ENCODE measurements at regions not wholly inside any gene's neighbourhood (a gene's known extent, or its start where the extent isn't known, plus 50 kb on each side); places are given as distances from the start of the nearest gene placed in this dataset.
"Not testable (repeated sequence)": the region's sequence is repeated elsewhere in the genome, so short reads cannot be mapped to it uniquely, and the experiment has no call there.

- DNase-seq: no peak
These were observed 302.5 kb downstream of the BMPER start for GRCh38 chr7:34207810-34208209.

GRCh38 chr7:34208878-34209621, 303.7 kb downstream of the BMPER start:
- H3K27ac ChIP-seq: no peak overlapping the region
- H3K27me3 ChIP-seq: 0 out of 2 replicates have a peak, but pooled peaks cover 2% of the 10 kb centered on the region
- no peak overlapping the region for H3K4me3 ChIP-seq
- H3K4me1 ChIP-seq: no peaks in the 10 kb centered on the region
- H3K9me3 ChIP-seq (replicated peaks): no peaks in the 10 kb centered on the region
- no peak for DNase-seq
- no peaks in the 10 kb centered on the region for H3K36me3 ChIP-seq

More at GRCh38 chr7:34207810-34208209, 302.5 kb downstream of the BMPER start:
- no peaks in the 10 kb centered on the region for H3K4me1 ChIP-seq
- H3K27me3 ChIP-seq: 0 out of 2 replicates have a peak, but pooled peaks cover 2% of the 10 kb centered on the region
- H3K4me3 ChIP-seq: no peak overlapping the region
- no peak overlapping the region for H3K27ac ChIP-seq
- no peaks in the 10 kb centered on the region for H3K36me3 ChIP-seq
- no peaks in the 10 kb centered on the region for H3K9me3 ChIP-seq (replicated peaks)

DNA sequence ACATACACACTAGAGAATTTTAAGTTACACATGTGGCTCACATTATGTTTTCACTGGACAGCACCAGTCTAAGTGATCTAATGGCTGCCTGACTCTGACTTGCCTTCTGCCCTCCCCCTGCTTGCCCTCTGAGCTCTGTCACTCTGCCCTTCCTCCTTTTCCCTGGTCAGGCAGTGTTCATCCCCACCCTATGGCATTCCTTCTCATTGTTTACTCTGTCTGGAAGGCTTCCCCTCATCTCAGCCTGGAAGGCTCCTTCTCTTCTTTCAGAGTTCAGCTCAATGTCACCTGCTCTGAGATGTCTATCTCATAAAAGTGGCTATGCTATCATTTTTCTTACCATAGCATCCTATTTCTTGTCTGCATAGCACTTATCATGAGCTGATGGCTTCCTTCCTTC, 305.7 kb downstream of the BMPER start:
- Histone ChIP-seq H3K27me3 (peaks cover 8% of the 10 kb centered on the region; the same call in 1 of the 2 replicates), H3K9me3 (replicated peaks) (no peaks in the 10 kb centered on the region), H3K27ac (no peak overlapping the region), H3K4me3 (no peak overlapping the region), H3K4me1 (no peaks in the 10 kb centered on the region), H3K36me3 (no peaks in the 10 kb centered on the region)
- no peak for DNase-seq

DNA sequence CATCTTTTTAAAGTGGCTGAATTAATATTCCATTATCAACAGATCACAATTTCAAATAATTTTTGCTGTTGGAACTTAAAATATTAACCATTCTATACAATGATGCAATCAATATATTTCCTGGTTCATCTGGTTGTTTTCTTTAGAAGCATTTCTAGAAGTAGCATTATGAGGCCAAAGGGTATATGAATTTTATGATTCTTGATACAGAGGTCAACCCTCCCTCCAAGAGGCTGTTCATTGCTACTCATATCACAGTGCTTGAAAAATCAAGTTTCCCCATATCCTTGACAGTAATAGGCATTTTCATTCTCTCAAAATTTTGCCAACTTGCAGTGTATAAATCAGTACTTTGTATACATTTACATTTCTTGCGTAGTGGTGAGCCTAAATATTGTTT, 312.6 kb downstream of the BMPER start:
- Histone ChIP-seq H3K4me1 (no peaks in the 10 kb centered on the region), H3K27ac (no peak overlapping the region), H3K4me3 (no peak overlapping the region), H3K27me3 (peaks cover 6% of the 10 kb centered on the region; the same call in 1 of the 2 replicates), H3K36me3 (no peaks in the 10 kb centered on the region), H3K9me3 (replicated peaks) (no peaks in the 10 kb centered on the region)
- DNase-seq: no peak

DNA sequence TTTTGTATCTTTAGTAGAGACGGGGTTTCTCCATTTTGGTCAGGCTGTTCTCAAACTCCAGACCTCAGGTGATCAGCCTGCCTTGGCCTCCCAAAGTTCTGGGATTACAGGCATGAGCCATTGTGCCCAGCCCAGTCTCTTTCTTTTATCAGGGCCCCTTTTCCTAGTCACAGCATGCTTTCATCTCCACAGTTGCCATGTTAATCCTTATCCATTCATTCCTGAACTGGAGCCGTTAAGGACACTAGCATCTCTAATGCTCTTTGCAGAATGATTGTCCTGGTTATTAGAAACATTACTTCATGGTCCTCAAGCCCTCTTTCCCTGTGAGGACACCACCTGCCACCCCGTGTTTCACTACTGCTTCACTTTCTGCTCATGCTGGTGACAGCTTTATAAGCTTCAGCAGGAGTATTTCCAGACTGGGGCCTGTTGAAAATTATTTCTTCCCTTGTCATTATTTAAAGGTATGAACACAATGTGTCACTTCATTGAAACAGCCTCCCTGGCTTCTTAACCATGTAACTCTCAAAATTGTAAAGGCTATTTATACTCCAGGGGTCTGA, 313.9 kb downstream of the BMPER start:
- Histone ChIP-seq H3K36me3 (no peaks in the 10 kb centered on the region), H3K4me1 (no peaks in the 10 kb centered on the region), H3K27ac (no peak overlapping the region), H3K9me3 (replicated peaks) (no peaks in the 10 kb centered on the region), H3K4me3 (no peak overlapping the region), H3K27me3 (peaks cover 9% of the 10 kb centered on the region; the same call in 1 of the 2 replicates)
- DNase-seq: no peak

DNA sequence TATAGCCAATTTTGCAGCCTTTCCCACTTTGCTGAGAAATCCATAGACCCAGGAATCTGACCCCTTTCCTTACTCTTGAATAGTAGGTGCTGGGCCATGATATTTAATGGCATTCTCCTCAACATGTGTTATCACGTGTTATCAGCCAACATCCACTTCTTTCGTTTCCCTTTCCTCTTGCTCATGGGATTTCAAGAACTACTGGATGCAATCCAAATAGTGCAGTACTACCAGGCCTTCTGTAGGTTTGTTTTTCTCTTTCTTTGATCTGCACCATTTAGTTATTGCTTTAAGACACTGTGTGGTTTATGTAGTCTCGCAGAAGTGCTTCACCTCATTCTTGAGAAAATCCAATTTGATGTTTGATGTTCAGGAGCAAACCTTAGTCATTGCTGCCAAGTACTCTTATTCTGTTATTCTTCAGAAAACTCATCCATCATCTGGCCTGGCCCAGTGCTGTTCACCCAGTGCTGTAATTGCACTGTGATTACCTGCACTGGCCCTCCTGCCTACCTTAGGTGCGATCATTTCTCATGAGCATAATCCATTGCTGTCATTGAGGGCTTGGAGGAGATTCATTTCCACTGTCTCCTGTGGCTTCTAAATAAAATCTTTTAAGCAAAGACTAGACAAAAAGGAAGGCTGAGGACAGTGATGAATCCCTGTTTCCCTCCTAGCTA, 315.3 kb downstream of the BMPER start:
- Histone ChIP-seq H3K4me1 (no peaks in the 10 kb centered on the region), H3K27ac (no peak overlapping the region), H3K4me3 (no peak overlapping the region), H3K9me3 (replicated peaks) (no peaks in the 10 kb centered on the region), H3K27me3 (0 out of 2 replicates have a peak, but pooled peaks cover 7% of the 10 kb centered on the region), H3K36me3 (no peaks in the 10 kb centered on the region)
- DNase-seq: no peak

DNA sequence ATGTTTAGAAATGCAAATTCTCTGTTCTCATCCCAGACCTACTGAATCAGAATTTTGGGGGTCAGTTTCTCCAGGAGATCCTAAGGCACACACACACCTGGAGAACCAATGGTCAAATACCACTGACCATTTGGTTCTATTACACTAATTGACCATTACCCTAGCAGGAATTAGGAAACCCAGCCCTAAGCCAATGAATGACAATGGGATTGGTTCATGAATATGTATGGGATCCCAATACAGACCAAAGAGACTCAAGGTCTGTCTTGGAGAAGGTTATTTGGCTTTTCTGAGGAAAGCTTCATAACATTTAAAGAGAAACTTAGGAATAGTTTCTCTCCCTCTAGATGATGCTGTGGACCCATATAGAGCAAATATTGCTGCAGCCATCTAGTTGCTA, 317.0 kb downstream of the BMPER start:
- no peaks in the 10 kb centered on the region for H3K36me3 ChIP-seq
- H3K27me3 ChIP-seq: 0 out of 2 replicates have a peak, but pooled peaks cover 7% of the 10 kb centered on the region
- H3K4me3 ChIP-seq: no peak overlapping the region
- H3K27ac ChIP-seq: no peak overlapping the region
- no peaks in the 10 kb centered on the region for H3K4me1 ChIP-seq
- no peak for DNase-seq
- no peaks in the 10 kb centered on the region for H3K9me3 ChIP-seq (replicated peaks)

GRCh38 chr7:34222722-34223121, 317.4 kb downstream of the BMPER start:
- Histone ChIP-seq H3K27me3 (0 out of 2 replicates have a peak, but pooled peaks cover 7% of the 10 kb centered on the region), H3K36me3 (no peaks in the 10 kb centered on the region), H3K27ac (no peak overlapping the region), H3K4me3 (no peak overlapping the region), H3K9me3 (replicated peaks) (no peaks in the 10 kb centered on the region), H3K4me1 (no peaks in the 10 kb centered on the region)
- no peak for DNase-seq

DNA sequence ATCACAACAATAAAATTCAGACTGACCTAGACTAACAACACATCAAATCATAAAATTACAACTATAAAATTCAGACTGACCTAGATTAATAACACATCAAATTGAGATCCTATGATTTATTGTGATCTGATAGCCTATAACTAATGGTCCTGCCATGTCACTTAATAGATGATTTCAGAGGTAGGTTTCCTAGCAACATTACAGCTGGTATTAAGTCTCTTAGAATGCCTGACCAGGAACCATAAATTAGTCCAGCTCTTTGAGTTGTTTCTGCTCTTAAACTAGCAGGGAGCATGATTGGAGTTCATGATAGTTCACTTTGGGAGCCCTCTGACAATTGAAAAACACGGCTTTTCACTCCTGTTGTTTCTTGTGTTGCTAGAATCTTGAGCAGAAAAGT, 318.9 kb downstream of the BMPER start:
- Histone ChIP-seq H3K36me3 (no peaks in the 10 kb centered on the region), H3K4me1 (no peaks in the 10 kb centered on the region), H3K27me3 (0 out of 2 replicates have a peak, but pooled peaks cover 7% of the 10 kb centered on the region), H3K27ac (no peak overlapping the region), H3K4me3 (no peak overlapping the region), H3K9me3 (replicated peaks) (no peaks in the 10 kb centered on the region)
- DNase-seq: no peak

- Histone ChIP-seq H3K4me3 (no peak overlapping the region), H3K36me3 (no peaks in the 10 kb centered on the region), H3K4me1 (no peaks in the 10 kb centered on the region), H3K27me3 (0 out of 2 replicates have a peak, but pooled peaks cover 7% of the 10 kb centered on the region), H3K27ac (no peak overlapping the region), H3K9me3 (replicated peaks) (no peaks in the 10 kb centered on the region)
- DNase-seq: no peak
These were observed 319.9 kb downstream of the BMPER start for GRCh38 chr7:34225193-34225592.

DNA sequence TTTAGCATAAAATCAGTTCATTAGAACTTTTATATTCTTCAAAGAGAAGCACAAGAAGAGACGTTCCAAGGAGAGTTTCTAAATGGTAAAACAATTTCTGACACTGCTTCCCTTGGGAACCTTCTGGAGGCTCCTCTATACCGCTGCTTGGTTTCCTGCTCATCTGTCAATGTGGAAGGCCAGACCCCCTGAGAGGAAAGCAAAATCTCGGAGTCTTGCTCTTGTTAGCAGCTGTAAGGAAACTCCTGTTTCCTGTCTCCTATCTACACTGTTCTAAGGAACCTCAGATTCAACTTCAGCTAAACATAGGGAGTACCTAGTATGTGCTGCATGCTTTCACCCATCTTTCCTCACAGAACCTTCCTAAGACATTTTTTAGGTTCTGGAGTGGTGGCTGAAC, 322.2 kb downstream of the BMPER start:
- Histone ChIP-seq H3K36me3 (no peaks in the 10 kb centered on the region), H3K4me1 (no peaks in the 10 kb centered on the region), H3K27ac (no peak overlapping the region), H3K4me3 (no peak overlapping the region), H3K9me3 (replicated peaks) (no peaks in the 10 kb centered on the region), H3K27me3 (0 out of 2 replicates have a peak, but pooled peaks cover 7% of the 10 kb centered on the region)
- no peak for DNase-seq

DNA sequence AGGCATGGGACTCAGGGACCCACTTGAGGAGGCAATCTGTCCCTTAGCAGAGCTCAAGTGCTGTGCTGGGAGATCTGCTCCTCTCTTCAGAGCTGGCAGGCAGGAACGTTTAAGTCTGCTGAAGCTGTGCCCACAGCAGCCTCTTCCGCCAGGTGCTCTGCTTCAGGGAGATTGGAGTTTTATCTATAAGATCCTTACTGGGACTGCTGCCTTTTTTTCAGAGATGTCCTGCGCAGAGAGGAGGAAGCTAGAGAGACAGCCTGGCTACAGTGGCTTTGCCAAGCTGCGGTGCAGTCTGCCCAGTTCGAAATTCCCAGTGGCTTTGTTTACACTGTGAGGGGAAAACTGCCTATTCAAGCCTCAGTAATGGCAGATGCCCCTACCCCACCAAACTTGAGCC, 329.8 kb downstream of the BMPER start:
- not testable (repeated sequence) for H3K4me3 ChIP-seq; H3K27me3 ChIP-seq; H3K27ac ChIP-seq; H3K4me1 ChIP-seq; H3K9me3 ChIP-seq (replicated peaks); DNase-seq; H3K36me3 ChIP-seq

DNA sequence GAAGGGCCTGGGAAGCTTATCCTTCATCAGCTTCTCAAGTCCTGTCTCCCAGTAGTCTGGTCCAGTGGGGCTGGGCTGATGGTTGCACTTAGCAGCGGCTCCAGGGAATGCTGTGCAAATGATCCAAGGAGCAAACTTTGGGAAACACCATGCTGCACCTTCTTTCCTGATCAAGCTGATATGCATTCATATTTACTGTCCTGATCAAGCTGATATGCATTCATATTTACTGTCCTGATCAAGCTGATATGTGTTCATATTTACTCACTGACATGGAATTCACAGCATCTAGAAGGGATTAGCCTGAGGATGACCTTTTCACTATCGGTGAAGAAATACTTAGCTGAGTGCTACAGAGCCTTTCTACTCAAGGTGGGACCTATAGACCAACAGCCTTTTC, 330.7 kb downstream of the BMPER start:
- DNase-seq: no peak
- Histone ChIP-seq H3K4me1 (no peaks in the 10 kb centered on the region), H3K4me3 (no peak overlapping the region), H3K27ac (no peak overlapping the region), H3K9me3 (replicated peaks) (no peaks in the 10 kb centered on the region), H3K36me3 (no peaks in the 10 kb centered on the region), H3K27me3 (peaks cover 8% of the 10 kb centered on the region; the same call in 1 of the 2 replicates)

DNA sequence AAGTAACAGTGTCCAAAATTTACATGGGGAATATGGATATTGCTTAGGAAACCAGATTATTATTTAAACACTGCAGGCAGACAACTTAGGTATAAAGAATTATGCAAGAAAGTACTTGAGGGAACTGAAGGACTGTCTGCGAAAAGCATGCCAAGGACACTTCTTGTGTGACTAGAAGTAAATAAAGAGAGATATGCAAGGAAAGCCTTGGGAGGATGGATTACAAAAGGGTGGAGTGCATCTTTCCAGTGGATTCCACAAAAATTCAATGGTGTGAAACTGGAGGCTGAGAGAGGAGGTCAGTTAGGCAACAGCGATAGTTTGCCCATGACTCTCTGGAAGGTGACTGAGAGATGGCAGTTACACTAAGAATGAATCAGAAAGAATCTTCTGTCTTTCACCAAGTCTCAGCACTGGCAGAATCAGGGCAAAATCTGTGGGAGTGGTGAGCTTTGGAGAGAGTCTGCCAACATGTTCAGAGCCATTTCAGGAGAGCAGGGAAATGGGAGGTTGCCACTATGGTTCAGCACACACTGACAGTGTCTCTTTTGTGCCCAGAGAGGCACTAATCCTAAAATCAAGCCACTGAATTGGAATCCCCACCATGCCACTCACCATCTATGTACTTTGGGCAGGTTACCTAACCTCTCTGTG, 331.6 kb downstream of the BMPER start:
- DNase-seq: no peak
- Histone ChIP-seq H3K27me3 (peaks cover 8% of the 10 kb centered on the region; the same call in 1 of the 2 replicates), H3K27ac (no peak overlapping the region), H3K9me3 (replicated peaks) (no peaks in the 10 kb centered on the region), H3K36me3 (no peaks in the 10 kb centered on the region), H3K4me1 (no peaks in the 10 kb centered on the region), H3K4me3 (no peak overlapping the region)

DNA sequence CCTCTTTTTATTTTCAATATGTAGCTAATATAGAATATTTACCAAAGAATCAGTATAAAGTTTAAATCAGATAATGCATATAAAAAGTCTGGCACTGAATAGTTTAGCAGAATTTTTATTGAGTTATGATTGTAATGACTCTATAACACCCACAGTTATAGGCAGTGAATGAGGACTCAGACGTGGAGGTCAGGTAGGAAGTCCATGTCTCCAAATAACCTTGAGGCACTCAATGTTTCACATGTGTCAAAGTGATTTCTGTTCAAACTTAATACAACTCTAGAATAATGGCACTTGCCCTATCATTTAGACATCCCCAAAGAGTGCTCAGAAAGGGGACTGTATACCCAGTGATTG, 332.1 kb downstream of the BMPER start:
- H3K27ac ChIP-seq: no peak overlapping the region
- DNase-seq: no peak
- H3K36me3 ChIP-seq: no peaks in the 10 kb centered on the region
- H3K27me3 ChIP-seq: peaks cover 8% of the 10 kb centered on the region; the same call in 1 of the 2 replicates
- H3K4me3 ChIP-seq: no peak overlapping the region
- no peaks in the 10 kb centered on the region for H3K4me1 ChIP-seq
- no peaks in the 10 kb centered on the region for H3K9me3 ChIP-seq (replicated peaks)
